ENCODE measurements at regions not wholly inside any gene's neighbourhood (a gene's known extent, or its start where the extent isn't known, plus 50 kb on each side); places are given as distances from the start of the nearest gene placed in this dataset.

- TF ChIP-seq POLR2AphosphoS5 (IDR thresholded peaks at IDR 0.05; ENCODE audit: low read depth), result no peak
- TF ChIP-seq, protein P1, sequence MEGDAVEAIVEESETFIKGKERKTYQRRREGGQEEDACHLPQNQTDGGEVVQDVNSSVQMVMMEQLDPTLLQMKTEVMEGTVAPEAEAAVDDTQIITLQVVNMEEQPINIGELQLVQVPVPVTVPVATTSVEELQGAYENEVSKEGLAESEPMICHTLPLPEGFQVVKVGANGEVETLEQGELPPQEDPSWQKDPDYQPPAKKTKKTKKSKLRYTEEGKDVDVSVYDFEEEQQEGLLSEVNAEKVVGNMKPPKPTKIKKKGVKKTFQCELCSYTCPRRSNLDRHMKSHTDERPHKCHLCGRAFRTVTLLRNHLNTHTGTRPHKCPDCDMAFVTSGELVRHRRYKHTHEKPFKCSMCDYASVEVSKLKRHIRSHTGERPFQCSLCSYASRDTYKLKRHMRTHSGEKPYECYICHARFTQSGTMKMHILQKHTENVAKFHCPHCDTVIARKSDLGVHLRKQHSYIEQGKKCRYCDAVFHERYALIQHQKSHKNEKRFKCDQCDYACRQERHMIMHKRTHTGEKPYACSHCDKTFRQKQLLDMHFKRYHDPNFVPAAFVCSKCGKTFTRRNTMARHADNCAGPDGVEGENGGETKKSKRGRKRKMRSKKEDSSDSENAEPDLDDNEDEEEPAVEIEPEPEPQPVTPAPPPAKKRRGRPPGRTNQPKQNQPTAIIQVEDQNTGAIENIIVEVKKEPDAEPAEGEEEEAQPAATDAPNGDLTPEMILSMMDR (IDR thresholded peaks at IDR 0.05; ENCODE audit: insufficient read depth, low read length), result no peak
These were observed 78.2 kb upstream of the SPON1 start for GRCh38 chr11:13884158-13884799.
